T1000 (cell line): ENCODE measurements at regions not wholly inside any gene's neighbourhood (a gene's known extent, or its start where the extent isn't known, plus 50 kb on each side); places are given as distances from the start of the nearest gene placed in this dataset.

Experiments
- DNase-seq: peaks from one replicate; lab custom pipeline; 2025; ENCODE audit warnings: mixed read lengths; lab: John Stamatoyannopoulos, UW

GRCh38 chr22:23409976-23410375, 170.1 kb downstream of the IGLL1 start:
- DNase-seq: no peak

GRCh38 chr22:23408321-23408720, 171.8 kb downstream of the IGLL1 start:
- no peak for DNase-seq

- DNase-seq: no peak
Observed at GRCh38 chr22:23405366-23405851, 174.7 kb downstream of the IGLL1 start.

DNA sequence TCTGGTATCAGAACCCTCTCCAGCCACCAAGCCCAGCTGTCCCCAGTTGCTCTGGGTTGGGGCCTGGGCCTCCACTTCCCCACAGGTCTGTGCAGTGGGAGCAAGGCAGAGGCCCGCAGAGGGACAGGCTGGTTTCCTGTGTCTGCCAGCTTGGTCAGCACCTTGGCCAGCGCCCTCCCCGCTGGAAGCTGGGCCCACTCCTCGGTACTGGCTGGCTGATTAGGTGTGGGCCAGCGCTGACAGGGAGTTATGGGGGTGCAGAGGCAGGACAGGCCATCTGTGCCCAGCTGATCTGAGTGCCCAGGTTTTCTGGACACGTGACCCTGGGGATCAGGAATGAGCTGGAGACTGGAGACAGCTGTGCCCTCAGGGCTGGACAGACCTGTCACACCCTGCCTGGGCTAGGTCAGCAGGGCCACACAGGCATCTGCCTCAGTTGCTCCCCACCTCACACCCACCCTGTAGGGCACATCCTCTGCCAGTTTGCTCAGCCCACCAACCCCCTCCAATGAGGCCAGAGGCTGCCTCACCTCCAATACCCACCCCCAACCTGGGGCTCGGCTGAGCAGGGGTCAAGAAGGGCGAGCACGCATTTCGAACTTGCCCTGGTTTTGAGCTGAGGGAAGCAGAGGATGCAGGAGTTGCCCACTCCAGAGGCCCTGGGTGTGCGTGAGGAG, 175.3 kb downstream of the IGLL1 start:
- DNase-seq: no peak

DNA sequence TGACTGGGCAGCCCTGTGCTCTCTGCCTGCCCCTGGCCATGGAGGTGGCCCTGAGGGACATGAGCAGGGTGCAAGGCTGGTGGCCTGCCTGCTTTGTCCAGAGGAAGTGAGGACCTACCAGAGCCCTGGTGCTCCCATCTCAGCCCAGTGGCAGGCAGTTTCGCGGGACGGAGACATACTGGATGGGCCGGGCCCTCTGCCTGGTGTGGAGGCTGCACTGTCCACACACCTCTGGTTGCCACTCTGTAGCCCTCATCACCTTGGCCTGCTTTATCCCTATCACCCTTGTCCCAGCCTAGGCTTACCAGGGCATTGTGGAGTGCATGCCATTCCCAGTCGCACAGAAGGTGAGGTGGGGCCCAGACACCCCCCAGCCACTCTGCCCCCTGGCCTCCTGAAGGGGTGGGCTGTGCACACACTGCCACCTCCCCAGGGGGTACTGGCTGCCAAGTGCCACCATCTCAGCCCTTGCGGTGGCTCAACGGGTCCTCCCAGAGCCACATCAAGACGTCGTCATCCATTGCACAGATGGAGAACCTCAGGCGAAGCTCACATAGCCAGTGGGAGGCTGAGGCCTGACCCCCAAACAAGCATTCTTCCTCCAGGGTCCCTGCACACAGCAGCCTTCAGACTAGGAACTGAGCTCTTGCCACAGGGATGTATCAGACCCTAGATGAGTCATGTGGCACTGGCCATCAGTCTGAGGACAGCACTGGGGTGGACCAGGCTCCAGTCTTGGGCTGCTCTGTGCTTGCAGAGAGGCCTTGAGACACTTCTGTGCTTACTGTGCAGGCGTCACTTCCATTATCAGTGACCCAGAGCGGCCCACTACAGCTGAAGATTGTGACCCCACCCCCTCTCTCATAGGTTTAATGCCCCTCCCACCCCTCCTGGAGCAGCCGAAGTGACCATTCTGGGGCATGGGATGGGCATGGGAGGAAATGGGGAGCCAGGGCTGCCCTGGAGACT, 176.1 kb downstream of the IGLL1 start:
- no peak for DNase-seq

- DNase-seq: no peak
Observed at GRCh38 chr22:23403152-23403719, 176.9 kb downstream of the IGLL1 start.

- DNase-seq: no peak
Observed at GRCh38 chr22:23402275-23403151, 177.6 kb downstream of the IGLL1 start.

- no peak for DNase-seq
Observed at GRCh38 chr22:23401910-23402274, 178.2 kb downstream of the IGLL1 start.

- DNase-seq: no peak
Observed at GRCh38 chr22:23401111-23401909, 178.8 kb downstream of the IGLL1 start.

- no peak for DNase-seq
Observed at GRCh38 chr22:23400286-23400981, 179.7 kb downstream of the IGLL1 start.

GRCh38 chr22:23399367-23400285, 180.5 kb downstream of the IGLL1 start:
- no peak for DNase-seq

- no peak for DNase-seq
Observed at GRCh38 chr22:23398701-23399366, 181.3 kb downstream of the IGLL1 start.

- DNase-seq: no peak
Observed at GRCh38 chr22:23397613-23398567, 182.2 kb downstream of the IGLL1 start.

DNA sequence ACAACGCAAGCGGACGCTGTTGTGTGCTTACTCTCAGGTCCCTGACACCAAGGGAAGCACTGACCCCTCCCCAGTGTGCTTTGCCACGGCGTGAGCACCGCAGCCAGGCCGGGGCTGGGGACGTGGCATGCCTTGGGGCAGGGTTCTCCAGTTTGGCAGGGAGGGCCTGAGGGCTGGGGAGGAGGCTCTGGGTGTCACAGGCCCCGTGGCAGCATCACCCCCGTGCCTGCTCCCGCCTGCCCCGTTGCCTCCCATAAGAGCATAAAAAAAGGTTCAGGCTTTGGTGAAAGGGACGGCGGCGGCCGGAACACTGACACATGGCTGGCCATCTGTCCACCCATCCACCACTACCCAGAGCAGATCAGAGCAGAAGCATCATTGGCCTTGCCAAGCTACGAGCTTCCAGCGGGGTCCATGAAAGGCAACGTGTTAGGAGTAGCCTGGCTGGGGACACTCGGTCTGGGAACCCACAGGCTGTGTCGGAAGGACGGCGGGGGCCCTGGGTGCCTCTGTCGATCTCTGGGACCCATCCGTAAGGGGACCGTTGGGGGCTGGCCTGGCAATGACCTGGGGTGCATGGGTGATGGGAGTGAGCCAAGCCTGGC, 183.0 kb downstream of the IGLL1 start:
- no peak for DNase-seq

GRCh38 chr22:23396362-23397007, 183.6 kb downstream of the IGLL1 start:
- no peak for DNase-seq
